Neuron (in vitro differentiated cells): ENCODE measurements at regions not wholly inside any gene's neighbourhood (a gene's known extent, or its start where the extent isn't known, plus 50 kb on each side); places are given as distances from the start of the nearest gene placed in this dataset.
"Not testable (repeated sequence)": the region's sequence is repeated elsewhere in the genome, so short reads cannot be mapped to it uniquely, and the experiment has no call there.

Experiments
- H2AFZ ChIP-seq: one replicate; pipeline ENCODE4 v1.6.1; 2013; ENCODE audit warnings: low read depth, mild to moderate bottlenecking, inconsistent platforms, low read length, moderate library complexity
- H3K27me3 ChIP-seq: one replicate; pipeline ENCODE4 v1.6.1; 2013; ENCODE audit warnings: low read length; ENCODE audit not compliant: insufficient read depth
- H3K36me3 ChIP-seq: one replicate; pipeline ENCODE4 v1.6.1; 2013; ENCODE audit warnings: low read length; ENCODE audit not compliant: insufficient read depth
- H3K4me1 ChIP-seq: one replicate; pipeline ENCODE4 v1.6.1; 2013; ENCODE audit warnings: low read length; ENCODE audit not compliant: insufficient read depth
- H3K4me3 ChIP-seq: 2 replicates; pipeline ENCODE4 v1.5.1; 2013; ENCODE audit warnings: mild to moderate bottlenecking, low read length, moderate library complexity
- H3K9me3 ChIP-seq: one replicate; pipeline ENCODE4 v1.6.1; 2013; ENCODE audit warnings: low read length

DNA sequence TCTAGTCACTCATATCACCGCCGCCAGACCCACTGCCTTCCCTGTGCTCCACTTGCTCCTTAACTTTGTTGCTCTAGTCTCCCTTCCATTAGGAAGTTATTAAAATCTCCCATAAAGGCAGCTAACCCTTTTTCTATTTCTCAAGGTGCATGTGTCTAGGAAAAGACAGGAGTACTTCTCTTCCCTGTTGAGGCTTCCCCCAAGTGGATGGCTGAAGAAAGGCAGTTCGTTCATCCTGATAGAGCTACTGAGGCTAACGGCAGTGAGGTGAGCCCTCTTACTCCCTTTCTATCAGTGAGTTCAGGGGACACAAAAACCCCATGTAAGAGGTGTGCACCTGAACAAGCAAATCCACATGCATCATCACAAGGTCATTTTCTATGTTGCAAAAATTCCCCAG, 397.8 kb downstream of the IGSF11 start:
- no peaks in the 10 kb centered on the region for H3K9me3 ChIP-seq
- peaks cover 12% of the 10 kb centered on the region for H3K4me1 ChIP-seq
- no peaks in the 10 kb centered on the region for H3K36me3 ChIP-seq
- H3K27me3 ChIP-seq, result no peaks in the 10 kb centered on the region
- H2AFZ ChIP-seq, result no peak overlapping the region
- H3K4me3 ChIP-seq, result no peak overlapping the region

DNA sequence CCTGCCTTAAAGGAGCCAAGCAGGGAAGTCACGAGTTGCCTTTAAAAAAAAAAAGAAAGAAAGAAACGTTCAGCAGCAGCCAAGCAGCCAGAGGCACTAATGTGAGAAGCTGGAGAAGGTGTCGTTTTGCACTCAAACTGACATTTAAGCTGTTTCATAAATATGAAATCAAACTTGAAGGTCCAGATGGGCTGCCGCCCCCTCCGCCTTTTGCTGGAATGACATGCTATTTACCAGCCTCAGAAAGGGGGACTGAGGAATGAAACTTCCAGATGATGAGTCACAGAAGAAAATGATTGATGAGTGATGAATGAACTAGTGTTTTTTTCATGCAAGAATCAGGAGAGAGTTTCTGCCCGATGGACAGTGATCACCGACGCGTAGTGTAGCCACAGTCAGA, 396.8 kb downstream of the IGSF11 start:
- Histone ChIP-seq H2AFZ (no peak overlapping the region), H3K36me3 (no peaks in the 10 kb centered on the region), H3K27me3 (no peaks in the 10 kb centered on the region), H3K4me3 (no peak overlapping the region), H3K4me1 (peaks cover 20% of the 10 kb centered on the region), H3K9me3 (no peaks in the 10 kb centered on the region)

GRCh38 chr3:118641608-118642007, 393.0 kb downstream of the IGSF11 start:
- no peaks in the 10 kb centered on the region for H3K27me3 ChIP-seq
- H3K4me1 ChIP-seq, result peaks cover 22% of the 10 kb centered on the region
- H2AFZ ChIP-seq, result no peak overlapping the region
- no peaks in the 10 kb centered on the region for H3K9me3 ChIP-seq
- H3K36me3 ChIP-seq, result no peaks in the 10 kb centered on the region
- no peak overlapping the region for H3K4me3 ChIP-seq

DNA sequence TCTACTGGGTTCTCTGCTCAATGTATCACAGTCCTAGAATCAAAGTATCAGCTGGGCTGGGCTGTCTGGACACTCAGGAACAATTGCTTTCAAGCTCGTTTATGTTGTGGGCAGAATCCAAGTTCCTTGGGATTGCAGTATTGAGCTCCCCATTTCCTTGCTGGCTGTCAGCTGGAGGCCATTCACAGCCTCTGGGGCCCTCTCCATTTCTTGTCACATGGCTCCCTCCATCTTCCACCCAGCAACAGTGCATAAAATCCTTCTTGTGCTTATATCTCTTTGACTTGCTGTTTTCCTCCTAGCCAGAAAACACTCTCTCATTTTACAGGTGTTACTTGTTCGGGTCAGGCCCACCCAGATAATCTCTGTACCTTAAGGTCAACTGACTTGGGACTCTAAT, 363.5 kb downstream of the IGSF11 start:
- H2AFZ ChIP-seq, result no peak overlapping the region
- no peaks in the 10 kb centered on the region for H3K4me1 ChIP-seq
- no peaks in the 10 kb centered on the region for H3K36me3 ChIP-seq
- no peak overlapping the region for H3K4me3 ChIP-seq
- no peaks in the 10 kb centered on the region for H3K27me3 ChIP-seq
- no peaks in the 10 kb centered on the region for H3K9me3 ChIP-seq

DNA sequence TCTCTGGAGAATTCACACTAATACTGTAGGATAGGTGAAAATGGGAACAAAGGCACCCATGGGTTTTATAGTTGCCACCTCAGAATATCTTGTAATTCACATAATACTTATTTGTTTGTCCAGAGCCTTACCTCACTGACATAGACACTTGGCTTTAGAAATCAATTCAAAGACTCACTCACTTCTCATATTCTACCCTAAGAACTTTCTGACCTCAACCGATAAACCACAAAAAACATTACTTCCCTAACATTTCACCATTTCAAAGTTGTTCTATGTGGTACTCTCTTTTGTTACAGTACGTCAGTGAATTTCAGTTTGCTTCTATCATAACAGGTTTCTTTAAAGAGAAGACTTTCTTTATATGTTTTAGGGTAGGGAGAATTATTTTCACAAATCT, 359.3 kb downstream of the IGSF11 start:
- H3K4me1 ChIP-seq, result no peaks in the 10 kb centered on the region
- H3K9me3 ChIP-seq, result no peaks in the 10 kb centered on the region
- no peak overlapping the region for H3K4me3 ChIP-seq
- H2AFZ ChIP-seq, result no peak overlapping the region
- no peaks in the 10 kb centered on the region for H3K27me3 ChIP-seq
- H3K36me3 ChIP-seq, result no peaks in the 10 kb centered on the region

- not testable (repeated sequence) for H2AFZ ChIP-seq, H3K4me3 ChIP-seq, H3K27me3 ChIP-seq, H3K36me3 ChIP-seq, H3K4me1 ChIP-seq, H3K9me3 ChIP-seq
Observed at GRCh38 chr3:118678663-118679062, 356.0 kb downstream of the IGSF11 start.

- Histone ChIP-seq H3K4me3 (no peak overlapping the region), H3K36me3 (no peaks in the 10 kb centered on the region), H3K27me3 (no peaks in the 10 kb centered on the region), H3K9me3 (no peaks in the 10 kb centered on the region), H2AFZ (no peak overlapping the region), H3K4me1 (no peaks in the 10 kb centered on the region)
Observed at GRCh38 chr3:118682921-118683320, 351.7 kb downstream of the IGSF11 start.

GRCh38 chr3:118683636-118684035, 351.0 kb downstream of the IGSF11 start:
- H2AFZ ChIP-seq, result no peak overlapping the region
- H3K9me3 ChIP-seq, result no peaks in the 10 kb centered on the region
- H3K4me3 ChIP-seq, result no peak overlapping the region
- no peaks in the 10 kb centered on the region for H3K4me1 ChIP-seq
- H3K27me3 ChIP-seq, result no peaks in the 10 kb centered on the region
- no peaks in the 10 kb centered on the region for H3K36me3 ChIP-seq

DNA sequence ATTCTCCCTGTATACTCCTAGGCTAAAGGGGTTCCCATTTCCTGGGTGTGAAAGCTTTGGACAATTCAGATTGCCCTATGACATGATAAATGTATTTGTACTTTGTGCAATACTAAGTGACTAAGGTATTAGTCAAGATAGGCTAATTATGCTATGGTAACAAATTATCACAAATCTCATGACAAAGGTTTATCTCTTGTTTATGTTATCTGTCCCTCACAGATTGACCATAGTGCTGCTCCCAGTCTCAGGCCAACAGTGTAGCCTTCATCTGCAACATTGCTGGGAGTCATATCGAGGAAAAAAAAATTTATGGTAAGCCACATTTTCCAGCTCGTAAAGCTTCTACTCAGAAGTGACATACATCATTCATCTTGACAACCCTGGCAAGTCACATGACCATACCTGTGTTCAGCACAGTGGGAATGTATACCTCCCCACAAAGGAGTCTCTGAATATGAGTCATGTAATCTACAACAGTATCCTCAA, 346.2 kb downstream of the IGSF11 start:
- Histone ChIP-seq H3K36me3 (no peaks in the 10 kb centered on the region), H3K4me3 (no peak overlapping the region), H2AFZ (no peak overlapping the region), H3K4me1 (no peaks in the 10 kb centered on the region), H3K9me3 (no peaks in the 10 kb centered on the region), H3K27me3 (no peaks in the 10 kb centered on the region)

DNA sequence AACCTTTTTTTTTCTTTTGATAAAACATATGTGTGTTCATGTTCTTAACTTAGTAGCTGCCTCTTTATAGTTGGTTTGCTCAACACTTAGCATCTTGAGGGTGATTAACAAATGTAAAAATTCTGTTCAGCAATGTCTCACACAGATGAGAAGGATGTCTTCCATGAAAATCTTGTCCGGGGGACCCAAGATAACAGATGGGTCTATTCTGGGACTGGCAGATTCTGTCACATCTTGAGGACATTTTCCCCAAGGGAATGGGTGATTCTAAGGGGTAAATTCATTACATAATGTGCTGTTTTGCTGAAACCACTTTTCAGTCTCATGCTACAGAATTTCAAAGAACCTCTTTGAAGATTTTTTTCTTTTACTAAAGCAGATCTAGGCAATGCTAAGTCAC, 342.2 kb downstream of the IGSF11 start:
- no peaks in the 10 kb centered on the region for H3K4me1 ChIP-seq
- no peaks in the 10 kb centered on the region for H3K27me3 ChIP-seq
- H2AFZ ChIP-seq, result no peak overlapping the region
- H3K36me3 ChIP-seq, result no peaks in the 10 kb centered on the region
- H3K9me3 ChIP-seq, result no peaks in the 10 kb centered on the region
- H3K4me3 ChIP-seq, result no peak overlapping the region

GRCh38 chr3:118705487-118706219, 329.0 kb downstream of the IGSF11 start:
- no peak overlapping the region for H2AFZ ChIP-seq
- H3K36me3 ChIP-seq, result no peaks in the 10 kb centered on the region
- H3K4me3 ChIP-seq, result no peak overlapping the region
- H3K27me3 ChIP-seq, result no peaks in the 10 kb centered on the region
- no peaks in the 10 kb centered on the region for H3K4me1 ChIP-seq
- no peaks in the 10 kb centered on the region for H3K9me3 ChIP-seq

DNA sequence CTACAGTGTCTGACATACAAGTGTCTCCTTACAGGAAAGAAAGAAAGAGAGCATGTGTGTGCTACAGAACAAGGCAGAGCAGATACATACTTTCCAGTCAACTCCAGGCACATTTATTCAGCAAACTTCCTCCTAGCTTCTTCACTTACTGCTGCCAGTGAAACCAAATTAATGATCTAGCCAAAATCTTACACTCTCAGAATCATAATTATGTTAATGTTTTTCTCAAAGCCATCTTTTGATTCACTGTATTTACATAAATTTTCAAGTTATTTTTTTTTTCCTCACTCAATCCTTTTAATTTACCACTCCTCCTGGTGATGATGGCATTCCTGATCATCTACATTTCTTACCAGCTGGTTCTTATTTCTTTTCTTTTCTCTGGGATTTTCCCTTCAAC, 326.7 kb downstream of the IGSF11 start:
- Histone ChIP-seq H3K27me3 (no peaks in the 10 kb centered on the region), H3K36me3 (no peaks in the 10 kb centered on the region), H3K4me3 (no peak overlapping the region), H2AFZ (no peak overlapping the region), H3K9me3 (no peaks in the 10 kb centered on the region), H3K4me1 (no peaks in the 10 kb centered on the region)

- H3K4me3 ChIP-seq, result no peak overlapping the region
- H3K36me3 ChIP-seq, result no peaks in the 10 kb centered on the region
- no peaks in the 10 kb centered on the region for H3K4me1 ChIP-seq
- no peak overlapping the region for H2AFZ ChIP-seq
- no peaks in the 10 kb centered on the region for H3K9me3 ChIP-seq
- no peaks in the 10 kb centered on the region for H3K27me3 ChIP-seq
Observed at GRCh38 chr3:118710532-118710931, 324.1 kb downstream of the IGSF11 start.
